ENCODE measurements at regions not wholly inside any gene's neighbourhood (a gene's known extent, or its start where the extent isn't known, plus 50 kb on each side); places are given as distances from the start of the nearest gene placed in this dataset.

GRCh38 chr3:145522179-145522578, 638.8 kb downstream of the PLOD2 start:
- DNase-seq (ENCODE audit: low read depth) = no peak
- no peak for TF ChIP-seq CTCF (conservative IDR thresholded peaks at IDR 0.05; ENCODE audit: control insufficient read depth, insufficient read depth, low read depth, low read length)

GRCh38 chr3:145522893-145523651, 637.9 kb downstream of the PLOD2 start:
- DNase-seq (ENCODE audit: low read depth) = no peak
- TF ChIP-seq CTCF (conservative IDR thresholded peaks at IDR 0.05; ENCODE audit: control insufficient read depth, insufficient read depth, low read depth, low read length) = no peak
- no peak overlapping the region for H3K4me3 ChIP-seq (ENCODE audit: control insufficient read depth, low read depth, low read length)

More at GRCh38 chr3:145522179-145522578, 638.8 kb downstream of the PLOD2 start:
- no peak overlapping the region for H3K4me3 ChIP-seq (ENCODE audit: control insufficient read depth, low read depth, low read length)

- no peak overlapping the region for H3K4me3 ChIP-seq (ENCODE audit: control insufficient read depth, low read depth, low read length)
- no peak for DNase-seq (ENCODE audit: low read depth)
- TF ChIP-seq CTCF (conservative IDR thresholded peaks at IDR 0.05; ENCODE audit: control insufficient read depth, insufficient read depth, low read depth, low read length) = no peak
Measured at GRCh38 chr3:145531548-145531947, 629.4 kb downstream of the PLOD2 start.

- no peak for DNase-seq (ENCODE audit: low read depth)
- TF ChIP-seq CTCF (conservative IDR thresholded peaks at IDR 0.05; ENCODE audit: control insufficient read depth, insufficient read depth, low read depth, low read length) = no peak
- H3K4me3 ChIP-seq (ENCODE audit: control insufficient read depth, low read depth, low read length) = no peak overlapping the region
Measured at GRCh38 chr3:145533696-145534095, 627.3 kb downstream of the PLOD2 start.

- no peak for TF ChIP-seq CTCF (conservative IDR thresholded peaks at IDR 0.05; ENCODE audit: control insufficient read depth, insufficient read depth, low read depth, low read length)
- H3K4me3 ChIP-seq (ENCODE audit: control insufficient read depth, low read depth, low read length) = no peak overlapping the region
- DNase-seq (ENCODE audit: low read depth) = no peak
Measured at GRCh38 chr3:145536461-145536860, 624.5 kb downstream of the PLOD2 start.

GRCh38 chr3:145550522-145550921, 610.5 kb downstream of the PLOD2 start:
- DNase-seq (ENCODE audit: low read depth) = no peak
- no peak overlapping the region for H3K4me3 ChIP-seq (ENCODE audit: control insufficient read depth, low read depth, low read length)
- TF ChIP-seq CTCF (conservative IDR thresholded peaks at IDR 0.05; ENCODE audit: control insufficient read depth, insufficient read depth, low read depth, low read length) = no peak
